ENCODE measurements at regions not wholly inside any gene's neighbourhood (a gene's known extent, or its start where the extent isn't known, plus 50 kb on each side); places are given as distances from the start of the nearest gene placed in this dataset.

GRCh38 chr18:54673936-54674335 is 82.9 kb downstream of the DYNAP start:
- TF ChIP-seq CTCF (IDR thresholded peaks at IDR 0.05; ENCODE audit: low read depth, low read length) = no peak
- Histone ChIP-seq H3K9me3 (ENCODE audit: control insufficient read depth, insufficient read depth, low read length) (no peaks in the 10 kb centered on the region), H3K27me3 (ENCODE audit: control insufficient read depth, insufficient read depth, low read length) (no peaks in the 10 kb centered on the region), H3K4me3 (ENCODE audit: low read depth, low read length) (no peak overlapping the region), H3K27ac (ENCODE audit: low read depth, low read length) (no peak overlapping the region)
- ChIA-PET CTCF (interaction anchor here (0.9 to 1.4 kb wide), 3 partner anchors 229 to 309 kb away, joined by 3 to 17 read pairs (median 8); no protein-coding TSS in a partner anchor), POLR2A (no interaction called here)
- DNase-seq (ENCODE audit: low read depth, low spot score) = no peak

GRCh38 chr18:54675076-54675475 is 84.0 kb downstream of the DYNAP start:
- Histone ChIP-seq H3K9me3 (ENCODE audit: control insufficient read depth, insufficient read depth, low read length) (no peaks in the 10 kb centered on the region), H3K27me3 (ENCODE audit: control insufficient read depth, insufficient read depth, low read length) (no peaks in the 10 kb centered on the region), H3K4me3 (ENCODE audit: low read depth, low read length) (no peak overlapping the region), H3K27ac (ENCODE audit: low read depth, low read length) (no peak overlapping the region)
- TF ChIP-seq CTCF (IDR thresholded peaks at IDR 0.05; ENCODE audit: low read depth, low read length) = no peak
- ChIA-PET CTCF (interaction anchor here (1.4 kb wide), 2 partner anchors 230 to 308 kb away, joined by 8 to 17 read pairs; no protein-coding TSS in a partner anchor), POLR2A (no interaction called here)
- no peak for DNase-seq (ENCODE audit: low read depth, low spot score)

GRCh38 chr18:54679318-54680149 is 88.5 kb downstream of the DYNAP start:
- no peak overlapping the region for H3K4me3 ChIP-seq (ENCODE audit: low read depth, low read length)
- DNase-seq (ENCODE audit: low read depth, low spot score) = peak; percentile 61
- H3K27me3 ChIP-seq (ENCODE audit: control insufficient read depth, insufficient read depth, low read length) = no peaks in the 10 kb centered on the region
- TF ChIP-seq CTCF (IDR thresholded peaks at IDR 0.05; ENCODE audit: low read depth, low read length) = peak; percentile 72
- no peak overlapping the region for H3K27ac ChIP-seq (ENCODE audit: low read depth, low read length)
- ChIA-PET CTCF (interaction anchor here (0.6 to 5.0 kb wide), 16 partner anchors 9 to 556 kb away, joined by 3 to 131 read pairs (median 3); no protein-coding TSS in a partner anchor), POLR2A (interaction anchor here (0.6 kb wide), 1 partner anchor 642 kb away, joined by 4 read pairs; no protein-coding TSS in a partner anchor)
- no peaks in the 10 kb centered on the region for H3K9me3 ChIP-seq (ENCODE audit: control insufficient read depth, insufficient read depth, low read length)

GRCh38 chr18:54684784-54685183 is 93.7 kb downstream of the DYNAP start:
- POLR2A ChIA-PET = no interaction called here
- no peak for DNase-seq (ENCODE audit: low read depth, low spot score)
- Histone ChIP-seq H3K4me3 (ENCODE audit: low read depth, low read length) (no peak overlapping the region), H3K9me3 (ENCODE audit: control insufficient read depth, insufficient read depth, low read length) (no peaks in the 10 kb centered on the region), H3K27ac (ENCODE audit: low read depth, low read length) (no peak overlapping the region), H3K27me3 (ENCODE audit: control insufficient read depth, insufficient read depth, low read length) (no peaks in the 10 kb centered on the region)
- CTCF ChIA-PET = interaction anchor here (1.3 to 2.4 kb wide), 2 partner anchors 298 to 299 kb away, joined by 6 to 28 read pairs; no protein-coding TSS in a partner anchor
- no peak for TF ChIP-seq CTCF (IDR thresholded peaks at IDR 0.05; ENCODE audit: low read depth, low read length)

GRCh38 chr18:54689319-54689718 is 98.3 kb downstream of the DYNAP start:
- Histone ChIP-seq H3K27me3 (ENCODE audit: control insufficient read depth, insufficient read depth, low read length) (no peaks in the 10 kb centered on the region), H3K27ac (ENCODE audit: low read depth, low read length) (no peak overlapping the region), H3K4me3 (ENCODE audit: low read depth, low read length) (no peak overlapping the region), H3K9me3 (ENCODE audit: control insufficient read depth, insufficient read depth, low read length) (no peaks in the 10 kb centered on the region)
- ChIA-PET POLR2A (no interaction called here), CTCF (interaction anchor here (1.0 to 4.6 kb wide), 3 partner anchors 18 to 294 kb away, joined by 3 to 47 read pairs (median 10); no protein-coding TSS in a partner anchor)
- no peak for TF ChIP-seq CTCF (IDR thresholded peaks at IDR 0.05; ENCODE audit: low read depth, low read length)
- no peak for DNase-seq (ENCODE audit: low read depth, low spot score)
